HG03064 (cell line): ENCODE measurements at regions not wholly inside any gene's neighbourhood (a gene's known extent, or its start where the extent isn't known, plus 50 kb on each side); places are given as distances from the start of the nearest gene placed in this dataset.

Experiments used
- ATAC-seq: cut with Tn5 transposase; IDR thresholded peaks from one replicate; pipeline ENCODE4 v1.9.1; 2021; ENCODE audit warnings: low read depth; ENCODE audit not compliant: unreplicated experiment

DNA sequence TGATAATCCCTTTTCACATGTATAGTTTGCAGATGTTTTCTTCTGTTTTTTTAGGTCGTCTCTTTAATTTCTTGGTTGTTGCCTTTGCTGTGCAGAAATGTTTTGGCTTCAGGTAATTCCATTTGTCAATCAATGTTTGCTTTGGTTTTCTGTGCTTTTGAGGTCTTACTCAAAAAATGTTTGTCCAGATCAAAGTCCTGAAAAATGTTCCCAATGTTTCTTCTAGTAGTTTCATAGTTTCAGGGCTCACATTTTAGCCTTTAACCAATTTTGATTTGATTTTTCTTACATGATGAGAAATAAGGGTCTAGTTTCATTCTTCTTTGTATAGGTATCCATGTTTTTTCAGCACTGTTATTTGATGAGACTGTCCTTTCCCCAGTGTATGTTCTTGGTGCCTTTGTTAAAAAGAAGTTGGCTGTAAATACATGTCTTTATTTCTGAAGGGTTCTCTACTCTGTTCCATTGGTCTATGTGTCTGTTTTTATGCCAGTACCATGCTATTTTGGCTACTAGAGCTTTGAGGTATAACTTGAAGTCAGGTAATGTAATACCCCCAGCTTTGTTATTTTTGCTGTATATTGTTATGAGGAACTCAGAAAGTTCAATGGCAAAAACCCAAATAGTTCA lies 578.7 kb upstream of the SEL1L start:
- no peak for ATAC-seq

DNA sequence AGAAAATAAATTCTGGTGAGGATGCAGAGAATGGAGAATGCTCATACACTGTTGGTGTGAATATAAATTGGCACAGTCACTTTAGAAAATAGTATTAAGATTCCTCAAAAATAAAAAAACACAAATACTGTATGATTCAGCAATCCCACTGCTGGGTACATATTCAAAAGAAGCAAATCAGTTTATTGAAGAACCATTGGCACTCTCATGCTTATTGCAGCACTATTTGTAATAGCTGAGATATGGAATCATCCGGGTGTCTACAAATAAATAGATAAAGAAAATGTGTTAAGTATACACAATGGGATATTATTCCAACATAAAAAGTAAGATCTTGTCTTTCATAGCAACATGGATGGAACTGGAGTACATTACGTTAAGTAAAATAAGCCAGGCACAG lies 579.4 kb upstream of the SEL1L start:
- no peak for ATAC-seq

DNA sequence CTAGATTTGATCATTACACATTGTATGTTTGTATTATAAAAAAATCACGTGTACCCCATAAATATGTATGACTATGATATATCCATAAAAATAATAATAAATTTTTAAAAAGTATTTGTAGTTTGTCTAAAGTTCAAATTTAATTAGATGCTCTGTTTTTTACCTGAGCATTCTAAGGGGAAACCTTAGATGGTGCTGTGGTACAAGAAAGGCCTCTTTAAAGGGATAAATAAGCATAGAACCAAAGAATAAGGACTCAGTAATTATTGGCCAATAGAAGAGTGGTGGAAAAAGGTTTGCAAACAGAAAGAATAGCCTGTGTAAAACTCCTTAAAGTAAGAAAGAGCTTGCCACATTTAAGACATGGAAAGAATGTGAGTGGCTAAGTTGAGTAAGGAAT lies 580.1 kb upstream of the SEL1L start:
- ATAC-seq: no peak

DNA sequence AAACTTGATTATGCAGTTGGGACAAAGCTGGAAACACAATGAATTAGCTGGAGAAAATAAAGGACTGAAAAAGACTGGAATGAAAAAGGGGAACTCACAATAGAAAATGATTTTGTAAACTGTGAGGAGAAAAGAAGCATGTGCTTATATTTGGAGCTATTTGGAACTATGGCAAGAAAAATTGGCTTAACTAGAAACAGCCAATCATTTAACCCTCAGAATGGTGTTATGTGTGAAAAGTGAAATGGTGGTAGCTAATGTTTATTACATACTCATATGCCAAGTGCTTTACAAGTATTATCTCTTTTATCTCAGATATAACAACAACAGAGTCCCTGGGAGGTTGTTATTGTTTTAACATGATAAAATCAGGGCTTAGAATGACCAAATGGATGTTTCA lies 583.1 kb upstream of the SEL1L start:
- ATAC-seq: no peak

DNA sequence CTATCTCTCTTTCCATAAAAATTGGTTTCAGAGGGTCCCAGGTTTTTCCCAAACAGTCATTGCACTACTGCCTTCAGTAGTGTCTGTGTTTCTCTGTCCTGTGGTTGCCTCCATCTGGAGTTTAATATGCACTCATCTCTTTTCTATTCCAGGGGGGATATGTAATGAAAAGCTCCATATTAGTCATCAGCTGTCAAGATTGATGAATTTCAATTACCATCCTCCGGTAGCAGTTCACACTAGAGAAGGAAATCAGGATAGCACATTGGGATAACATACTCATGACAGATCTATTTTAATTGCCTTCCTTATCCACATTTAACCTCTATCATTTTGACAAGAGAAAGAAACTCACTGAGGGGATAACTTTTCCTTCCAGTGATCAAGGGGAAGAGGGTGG lies 589.0 kb upstream of the SEL1L start:
- no peak for ATAC-seq

DNA sequence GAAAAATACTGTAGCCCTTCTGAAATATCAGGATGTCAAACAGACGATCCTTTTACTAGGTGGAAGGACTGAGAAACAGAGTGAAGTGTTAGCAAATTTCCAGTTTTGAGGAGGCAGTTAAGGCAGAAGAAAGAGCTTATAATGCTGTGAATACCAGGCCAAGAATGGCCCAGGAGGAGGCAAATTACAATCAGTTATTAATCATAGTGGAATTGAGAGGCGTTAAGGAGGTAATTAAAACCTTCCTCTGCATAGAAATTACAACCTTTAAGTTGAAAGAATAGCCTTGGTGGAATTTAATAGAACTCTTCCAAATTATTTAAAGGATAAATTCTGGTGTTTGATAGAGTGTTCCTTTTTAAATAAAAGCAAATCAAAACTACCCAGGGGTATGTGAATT lies 590.9 kb upstream of the SEL1L start:
- no peak for ATAC-seq

DNA sequence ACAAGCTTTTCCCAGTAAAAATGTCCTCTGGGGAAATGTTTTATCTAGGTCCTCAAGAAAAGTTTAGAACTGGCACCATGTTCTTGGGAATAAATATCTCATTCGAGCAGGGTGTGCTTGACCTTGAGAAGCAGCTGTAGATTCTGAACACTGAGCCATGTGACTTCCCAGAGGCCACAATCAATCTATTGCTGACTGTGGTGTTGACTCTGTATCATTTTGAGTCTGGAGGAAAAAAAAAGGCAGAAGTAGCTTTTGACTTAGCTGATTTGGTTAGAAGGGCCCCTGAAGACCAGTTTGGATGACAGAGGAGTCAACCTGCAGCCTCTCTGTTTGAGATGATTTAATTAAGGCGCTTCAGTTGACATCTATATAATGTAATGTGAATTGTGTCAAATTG lies 592.4 kb upstream of the SEL1L start:
- ATAC-seq: no peak

DNA sequence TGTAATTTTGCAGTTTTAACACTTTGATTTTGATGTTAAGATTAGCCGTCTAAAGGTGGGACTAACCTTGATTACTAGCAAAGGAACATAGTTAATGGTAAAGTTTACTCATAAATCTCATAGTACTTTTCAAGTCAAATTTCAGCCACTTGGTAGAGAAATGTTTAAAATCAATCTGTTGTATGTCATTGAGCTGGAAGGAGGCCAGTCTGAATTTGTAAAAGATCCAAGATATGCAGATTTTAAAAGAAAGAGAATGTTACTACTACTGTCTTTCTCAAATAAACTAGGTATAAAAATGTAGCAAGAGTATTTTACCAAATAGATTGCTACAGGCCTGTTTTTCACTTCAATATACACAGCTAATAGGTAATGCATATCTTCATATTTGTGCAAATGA lies 600.8 kb upstream of the SEL1L start:
- no peak for ATAC-seq

DNA sequence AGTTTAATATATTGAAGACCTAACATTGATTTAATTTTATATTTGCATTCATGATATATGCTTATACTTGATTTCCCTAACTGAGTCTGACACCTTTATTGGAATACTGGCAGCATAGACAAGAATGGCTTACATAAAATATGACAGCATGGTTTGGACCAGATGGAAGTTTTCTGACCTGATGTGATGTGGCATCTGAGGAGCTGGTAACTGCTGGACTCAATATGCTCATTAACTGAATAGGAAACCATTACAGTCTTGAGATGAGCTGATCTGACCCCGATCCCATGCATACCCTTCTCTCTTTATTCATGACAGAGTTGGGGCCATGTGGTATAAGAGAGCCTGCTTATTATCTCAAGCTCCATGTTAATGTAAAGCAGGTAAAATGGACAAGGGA lies 604.8 kb upstream of the SEL1L start:
- no peak for ATAC-seq

DNA sequence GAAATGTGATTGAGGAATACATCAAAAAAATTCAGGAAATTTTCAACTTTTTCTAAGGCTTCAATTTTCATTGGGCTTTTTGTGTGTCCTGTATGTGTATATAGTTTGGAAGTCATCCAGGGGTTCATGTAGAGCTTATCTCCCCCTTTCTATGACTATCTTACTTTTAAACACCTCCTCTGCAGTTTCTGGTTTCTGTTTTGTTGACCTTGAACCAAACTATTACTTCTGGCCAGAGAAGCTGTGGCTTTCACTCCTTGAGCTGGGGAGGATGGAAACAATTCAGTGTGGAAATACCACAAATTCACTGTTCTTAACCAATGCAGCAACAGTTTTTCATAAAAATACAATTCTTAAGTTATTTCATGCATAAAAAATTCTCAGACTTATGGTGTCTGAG lies 613.2 kb upstream of the SEL1L start:
- ATAC-seq: no peak

DNA sequence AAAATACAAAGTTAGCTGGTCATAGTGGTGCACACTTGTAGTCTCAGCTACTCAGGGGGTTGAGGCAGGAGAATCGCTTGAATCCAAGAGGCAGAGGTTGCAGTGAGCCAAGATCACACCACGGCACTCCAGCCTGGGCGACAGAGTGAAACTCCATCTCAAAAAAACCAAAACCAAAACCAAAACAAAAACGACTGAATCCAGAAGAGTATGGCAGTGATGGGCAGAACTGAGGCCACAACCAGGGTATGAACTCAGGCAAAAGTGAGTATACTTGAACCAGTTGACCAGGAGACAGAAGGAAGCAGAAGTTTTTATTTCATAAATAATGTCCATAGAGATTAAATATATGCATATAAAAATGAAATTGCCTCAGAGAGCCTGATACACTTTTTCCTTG lies 620.0 kb upstream of the SEL1L start:
- ATAC-seq: no peak

DNA sequence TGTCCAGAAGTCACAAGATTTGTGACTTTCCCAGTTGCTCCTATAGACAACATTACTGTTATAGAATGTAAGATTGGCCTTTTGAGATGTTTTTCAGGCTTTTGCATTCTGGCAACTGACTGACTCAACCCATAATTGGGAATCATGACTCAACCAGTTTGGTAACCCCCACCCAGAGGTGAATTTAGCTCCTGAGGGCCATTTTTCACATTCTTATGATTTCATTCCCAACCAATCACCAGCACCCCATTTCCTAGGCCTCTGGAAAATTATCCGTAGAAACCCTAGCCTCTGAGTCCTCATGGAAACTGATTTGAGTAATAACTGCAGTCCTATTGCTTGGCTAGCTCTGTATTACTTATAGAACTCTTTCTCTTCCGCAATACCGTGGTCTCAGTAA lies 626.0 kb upstream of the SEL1L start:
- ATAC-seq: no peak

DNA sequence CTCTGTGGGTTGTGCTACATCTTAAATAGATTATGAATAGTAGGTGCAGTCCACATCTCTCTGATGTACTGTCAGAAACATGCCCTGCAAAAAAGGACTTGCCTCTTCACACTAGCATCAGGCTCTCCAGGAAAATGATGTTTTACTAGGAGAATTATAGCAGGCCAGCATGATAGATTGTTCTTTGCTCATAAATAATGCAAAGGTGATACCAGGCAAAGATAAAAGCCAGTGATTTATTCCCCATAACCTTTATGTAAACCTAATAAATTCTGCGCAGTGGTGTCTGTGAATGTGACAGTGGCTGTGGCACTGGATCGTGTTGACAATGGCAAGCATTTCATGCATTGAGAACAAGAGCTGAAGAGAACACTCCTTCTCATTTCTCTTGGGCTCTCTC lies 646.5 kb upstream of the SEL1L start:
- no peak for ATAC-seq

DNA sequence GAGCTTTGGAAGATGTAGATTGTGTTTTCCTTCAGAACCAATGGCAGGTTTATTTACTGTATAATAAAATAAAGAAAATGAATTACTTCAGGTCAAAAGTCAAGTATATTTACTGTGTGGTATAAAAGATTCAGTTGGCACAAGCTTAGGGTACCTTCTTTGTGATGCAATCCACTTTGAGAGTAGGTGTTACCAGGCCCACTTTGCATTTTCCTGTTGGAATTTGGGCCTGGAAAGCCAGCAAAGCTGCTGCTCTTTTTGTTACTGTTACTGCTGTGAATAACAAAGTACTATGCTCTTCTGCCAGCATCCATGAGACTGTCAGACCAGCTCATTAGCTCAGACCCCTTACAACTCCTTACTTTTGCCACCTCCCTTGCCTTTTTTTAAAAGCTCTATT lies 649.0 kb upstream of the SEL1L start:
- no peak for ATAC-seq

DNA sequence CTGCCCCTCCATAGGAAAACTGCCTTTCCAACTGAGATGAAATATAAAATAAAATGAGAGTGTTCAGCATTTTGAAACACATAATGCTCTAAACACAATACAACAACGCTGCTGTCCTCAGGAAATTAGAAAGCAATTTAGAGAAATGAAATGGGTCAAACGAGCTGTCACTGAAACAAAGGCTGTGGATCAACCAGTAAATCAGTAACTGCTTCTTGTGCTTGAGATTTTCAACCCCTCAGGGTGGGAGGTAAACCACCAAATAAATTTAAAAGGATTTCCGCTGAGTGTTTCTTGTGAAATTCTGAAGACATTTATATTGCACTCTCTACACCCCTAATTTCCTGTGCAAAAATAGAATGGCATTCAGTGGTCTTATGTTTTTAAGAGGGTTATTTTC lies 657.1 kb upstream of the SEL1L start:
- ATAC-seq: no peak

DNA sequence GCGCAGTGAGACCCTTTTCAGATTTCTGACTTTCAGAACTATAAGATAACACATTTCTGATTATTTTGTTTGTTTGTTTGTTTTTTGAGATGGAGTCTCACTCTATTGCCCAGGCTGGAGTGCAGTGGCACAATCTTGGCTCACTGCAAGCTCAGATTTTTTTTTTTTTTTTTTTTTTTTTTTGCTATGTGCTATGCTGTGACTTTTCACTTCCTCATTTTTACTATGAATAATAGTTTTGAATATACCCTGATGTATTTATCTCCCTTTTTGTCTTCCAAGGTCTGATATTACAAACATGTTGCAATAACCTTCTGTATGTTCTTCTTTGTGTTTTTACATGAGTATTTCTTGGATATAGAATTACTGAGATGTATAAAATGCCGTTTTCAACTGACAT lies 658.7 kb upstream of the SEL1L start:
- ATAC-seq: no peak

DNA sequence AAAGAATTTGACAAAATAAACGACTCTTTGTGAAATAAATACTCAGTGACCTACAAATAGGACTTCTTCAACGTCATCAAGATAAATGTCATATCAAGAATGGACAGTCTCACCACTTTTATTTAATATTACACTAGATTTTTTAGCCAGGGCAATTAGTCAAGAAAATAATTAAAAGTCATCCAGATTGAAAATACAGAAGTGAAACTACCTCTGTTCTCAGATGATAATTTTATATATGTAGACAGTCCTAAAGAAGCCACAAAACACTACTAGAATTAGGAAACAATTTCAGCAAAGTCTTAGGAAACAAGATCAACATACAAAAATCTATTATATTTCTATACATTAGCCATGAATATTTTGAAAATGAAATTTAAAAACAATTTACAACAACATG lies 689.6 kb upstream of the SEL1L start:
- no peak for ATAC-seq

DNA sequence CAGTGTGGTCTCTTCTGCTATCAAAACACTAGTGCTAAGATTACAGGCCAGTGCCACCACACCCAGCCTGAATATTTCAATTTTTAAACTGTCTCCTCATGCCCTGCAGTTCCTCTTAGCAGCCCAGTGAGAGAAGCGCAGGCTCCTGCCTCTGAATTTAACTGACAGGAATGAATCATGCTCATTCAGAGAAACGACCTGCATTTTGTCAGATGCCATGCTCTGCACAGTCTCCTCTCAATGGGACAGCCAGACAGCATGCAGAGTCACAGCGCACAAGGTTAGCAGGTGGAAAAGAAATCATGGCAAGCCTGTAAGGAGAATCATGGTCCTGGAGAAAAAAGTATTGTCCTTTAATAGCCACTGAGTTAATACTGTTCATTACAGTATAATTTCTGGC lies 691.0 kb upstream of the SEL1L start:
- no peak for ATAC-seq

DNA sequence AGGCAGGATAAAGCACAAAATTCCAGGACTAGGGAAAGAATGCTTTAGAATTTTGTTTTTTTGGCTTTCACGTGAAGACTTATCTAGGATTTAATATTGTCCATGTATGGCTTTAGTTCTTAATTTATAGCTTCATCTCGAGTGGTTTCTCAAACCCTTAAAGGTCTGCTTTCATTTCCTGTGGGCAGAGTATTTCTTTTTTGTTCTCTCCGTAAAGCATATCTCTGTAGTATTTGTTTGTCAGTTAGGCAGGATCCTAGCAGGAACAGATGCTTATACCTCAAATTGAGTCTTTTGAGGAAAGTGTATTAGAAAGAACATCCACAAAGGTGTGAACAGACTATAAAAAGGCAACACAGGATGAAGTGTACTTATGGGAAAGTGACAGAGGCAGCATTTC lies 697.1 kb upstream of the SEL1L start:
- ATAC-seq: no peak

DNA sequence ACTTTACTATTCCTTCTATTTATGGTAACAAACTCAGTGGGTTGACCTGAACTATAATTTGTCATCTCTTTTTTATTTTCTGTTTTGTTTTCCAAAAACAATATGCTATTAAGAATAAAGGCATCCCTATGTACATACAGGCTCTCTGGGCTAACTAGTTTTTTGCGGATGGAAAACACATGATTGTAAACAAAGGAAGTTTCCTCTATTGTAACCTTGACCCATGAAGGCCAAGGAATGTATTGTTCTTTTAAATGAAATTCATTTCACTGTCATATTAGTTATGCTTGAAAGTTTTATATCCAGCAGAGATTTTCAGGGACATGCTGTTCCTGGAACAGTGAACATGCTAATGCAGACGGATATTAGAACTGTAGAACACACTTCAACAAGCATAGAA lies 705.0 kb upstream of the SEL1L start:
- no peak for ATAC-seq

DNA sequence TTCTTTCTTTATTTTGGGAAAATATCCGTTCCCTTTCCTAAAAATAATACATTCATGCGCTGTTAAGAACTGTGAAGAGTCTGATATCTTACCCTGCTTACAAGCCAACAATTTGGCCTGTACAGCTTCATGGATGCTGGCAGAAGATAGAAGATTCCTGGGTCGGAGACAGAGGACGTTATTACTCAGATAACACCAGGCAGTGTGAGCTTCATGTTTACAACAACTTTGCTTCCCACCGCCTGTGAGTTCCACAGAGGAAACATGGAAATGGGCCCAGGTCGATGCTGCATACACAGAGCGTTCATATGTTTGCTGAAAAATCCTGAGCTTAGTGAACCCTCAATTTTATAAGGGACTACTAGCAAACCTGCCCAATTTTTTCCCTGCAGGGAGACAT lies 705.6 kb upstream of the SEL1L start:
- ATAC-seq: no peak

DNA sequence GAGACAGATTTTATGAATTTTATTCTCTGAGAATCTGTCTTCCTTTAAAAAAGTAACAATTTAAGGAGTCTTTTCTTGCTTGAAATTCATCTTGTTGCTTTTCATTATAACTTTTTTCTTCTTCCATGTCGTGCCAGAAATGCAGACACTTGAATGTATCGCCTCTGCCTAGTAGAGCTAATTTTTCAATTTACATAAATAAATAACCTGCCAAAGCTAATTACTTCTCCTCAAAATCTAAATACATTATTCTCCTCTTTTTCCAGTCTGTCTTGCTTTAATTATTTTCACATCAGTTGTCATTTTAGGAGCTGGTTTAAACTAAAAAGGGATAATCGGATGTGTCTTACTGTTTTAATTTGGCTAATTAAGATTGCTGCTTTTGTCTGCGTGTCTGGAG lies 711.1 kb upstream of the SEL1L start:
- no peak for ATAC-seq

DNA sequence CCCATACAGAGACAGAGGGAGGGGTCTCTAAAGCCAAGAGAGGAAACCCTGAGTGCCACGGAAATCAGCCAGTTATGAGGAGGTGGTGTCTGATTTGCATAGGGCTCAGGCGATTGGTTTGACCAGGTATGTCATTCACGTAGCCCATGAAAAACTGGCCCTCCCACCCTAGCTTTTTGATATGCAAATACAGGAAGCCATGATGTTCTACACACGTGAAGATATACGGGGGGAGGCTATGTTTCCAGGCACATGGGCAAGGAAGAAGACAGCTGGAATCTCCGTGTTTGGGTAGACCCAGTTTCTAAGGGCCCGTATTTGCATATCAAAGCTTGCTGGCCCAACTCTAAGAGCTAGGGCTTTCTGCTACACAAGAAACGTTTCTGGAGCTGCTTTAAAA lies 717.8 kb upstream of the SEL1L start:
- no peak for ATAC-seq
